OCI-LY7 (cell line): ENCODE measurements at regions not wholly inside any gene's neighbourhood (a gene's known extent, or its start where the extent isn't known, plus 50 kb on each side); places are given as distances from the start of the nearest gene placed in this dataset.

Source experiments
- CTCF ChIP-seq: fragments of 200-600 bp; sonication (generic); conservative IDR thresholded peaks from 2 replicates; pipeline ENCODE4 v1.5.1; 2014; ENCODE audit warnings: mild to moderate bottlenecking, antibody characterized with exemption, low read length, moderate library complexity, mixed read lengths
- EZH2phosphoT487 ChIP-seq: fragments of 200-600 bp; sonication (generic); IDR thresholded peaks from 2 replicates; pipeline ENCODE4 v1.6.1; 2018; ENCODE audit warnings: low read depth, borderline replicate concordance, mild to moderate bottlenecking, mixed run types, antibody characterized with exemption, low read length, moderate library complexity, mixed read lengths

DNA sequence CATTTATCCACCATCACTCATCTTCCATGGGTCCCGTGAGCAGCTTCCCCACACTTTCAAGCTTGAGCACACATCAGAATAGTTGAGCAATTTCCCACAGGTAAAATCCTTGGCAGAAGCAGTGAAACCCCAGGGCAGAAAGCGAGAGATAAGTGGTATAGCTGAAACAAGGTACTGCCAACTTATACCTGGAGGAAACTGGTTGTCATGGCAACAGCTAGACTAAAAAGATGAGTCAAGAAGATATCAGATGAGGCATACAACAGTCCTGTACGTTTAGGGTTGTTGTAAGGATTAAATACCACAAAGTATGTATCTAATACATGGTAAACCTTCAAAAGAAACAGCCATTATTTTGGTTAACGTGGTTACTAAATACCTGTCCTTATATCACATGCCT is 66.9 kb upstream of the PHOX2B start:
- TF ChIP-seq CTCF (no peak), EZH2phosphoT487 (no peak)
